IMR-90 (cell line): ENCODE measurements at regions not wholly inside any gene's neighbourhood (a gene's known extent, or its start where the extent isn't known, plus 50 kb on each side); places are given as distances from the start of the nearest gene placed in this dataset.

Experiments
- ATAC-seq: fragments of 200-7000 bp; cut with Tn5 transposase; 2 replicates; pipeline ENCODE4 v1.9.1; 2020; ENCODE audit warnings: low read depth, mild to moderate bottlenecking, moderate library complexity
- BruUV-seq: library from RNA; stranded (reverse); fragments of 400-500 nt; replicated peaks from 2 replicates; lab custom pipeline; 2021; lab: Mats Ljungman, UMichigan
- CTCF ChIA-PET: fragments of 300-600 bp; formaldehyde crosslinking; extraction: SDS; loops from one replicate; lab custom pipeline; 2021; ENCODE audit warnings: antibody characterized with exemption; lab: Yijun Ruan, JAX
- POLR2A ChIA-PET: fragments of 300-600 bp; sonication (Branson Sonifier 250); formaldehyde crosslinking; loops from one replicate; lab custom pipeline; 2022; ENCODE audit warnings: antibody characterized with exemption; ENCODE audit not compliant: unreplicated experiment; lab: Charles Lee
- DNase-seq: peaks from one replicate; pipeline ENCODE4 v3.0.0; 2013
- H2AFZ ChIP-seq: replicated peaks from 2 replicates; pipeline ENCODE3; 2013; ENCODE audit warnings: low read length, mild to moderate bottlenecking; ENCODE audit not compliant: poor library complexity
- H2AK5ac ChIP-seq: 2 replicates; pipeline ENCODE4 v1.6.1; 2013; ENCODE audit warnings: low read depth, low read length, inconsistent platforms
- H2AK9ac ChIP-seq: replicated peaks from 2 replicates; pipeline ENCODE3; 2013; ENCODE audit warnings: mild to moderate bottlenecking, low read depth, low read length, moderate library complexity; ENCODE audit not compliant: poor library complexity
- H2BK120ac ChIP-seq: 2 replicates; pipeline ENCODE4 v1.6.1; 2013; ENCODE audit warnings: low read depth, low read length, inconsistent platforms
- H2BK15ac ChIP-seq: 3 replicates; pipeline ENCODE4 v1.6.1; 2013; ENCODE audit warnings: low read depth, low read length, inconsistent platforms
- H2BK20ac ChIP-seq: 2 replicates; pipeline ENCODE4 v1.6.1; 2013; ENCODE audit warnings: low read depth, mild to moderate bottlenecking, inconsistent platforms, low read length, moderate library complexity
- H2BK5ac ChIP-seq: 2 replicates; pipeline ENCODE4 v1.6.1; 2013; ENCODE audit warnings: mild to moderate bottlenecking, low read depth, low read length, inconsistent platforms; ENCODE audit not compliant: poor library complexity, severe bottlenecking
- H3K14ac ChIP-seq: replicated peaks from 2 replicates; pipeline ENCODE4 v1.6.1; 2013; ENCODE audit warnings: low read depth, low read length, inconsistent platforms
- H3K18ac ChIP-seq: 2 replicates; pipeline ENCODE4 v1.6.1; 2013; ENCODE audit warnings: low read depth, low read length, control low read depth
- H3K23ac ChIP-seq: 2 replicates; pipeline ENCODE4 v1.6.1; 2013; ENCODE audit warnings: low read depth, low read length, inconsistent platforms
- H3K27ac ChIP-seq: 2 replicates; pipeline ENCODE4 v1.5.1; 2013; ENCODE audit warnings: mild to moderate bottlenecking, control low read depth, low read length; ENCODE audit not compliant: insufficient read depth
- H3K27me3 ChIP-seq: 2 replicates; pipeline ENCODE4 v1.6.1; 2013; ENCODE audit warnings: low read length; ENCODE audit not compliant: control insufficient read depth, insufficient read depth
- H3K36me3 ChIP-seq: 2 replicates; pipeline ENCODE4 v1.6.1; 2013; ENCODE audit warnings: low read length, mixed read lengths; ENCODE audit not compliant: control insufficient read depth, insufficient read depth
- H3K4ac ChIP-seq: 2 replicates; pipeline ENCODE4 v1.6.1; 2013; ENCODE audit warnings: low read depth, low read length, inconsistent platforms
- H3K4me1 ChIP-seq: 2 replicates; pipeline ENCODE4 v1.6.1; 2013; ENCODE audit warnings: low read length, mixed read lengths; ENCODE audit not compliant: control insufficient read depth, insufficient read depth
- H3K4me2 ChIP-seq: 2 replicates; pipeline ENCODE4 v1.6.1; 2013; ENCODE audit warnings: low read depth, mild to moderate bottlenecking, control low read depth, low read length, moderate library complexity
- H3K4me3 ChIP-seq: 2 replicates; pipeline ENCODE4 v1.5.1; 2013; ENCODE audit warnings: low read depth, mild to moderate bottlenecking, control low read depth, low read length, moderate library complexity; ENCODE audit not compliant: insufficient read depth
- H3K56ac ChIP-seq: 2 replicates; pipeline ENCODE4 v1.6.1; 2013; ENCODE audit warnings: low read length, inconsistent platforms; ENCODE audit not compliant: insufficient read depth; ENCODE audit errors: extremely low read depth
- H3K79me1 ChIP-seq, 2 experiments: 2 replicates each; pipeline ENCODE4 v1.6.1; 2013; ENCODE audit warnings: low read length in 2 of 2, inconsistent platforms in 1 of 2, low read depth in 1 of 2
- H3K9ac ChIP-seq: 2 replicates; pipeline ENCODE4 v1.6.1; 2013; ENCODE audit warnings: low read depth, low read length, control low read depth
- H3K9me1 ChIP-seq: 2 replicates; pipeline ENCODE4 v1.6.1; 2013; ENCODE audit warnings: low read length, inconsistent platforms; ENCODE audit not compliant: insufficient read depth
- H3K9me3 ChIP-seq: 2 replicates; pipeline ENCODE4 v1.6.1; 2013; ENCODE audit warnings: low read length; ENCODE audit not compliant: control insufficient read depth, insufficient read depth
- H4K20me1 ChIP-seq: 2 replicates; pipeline ENCODE4 v1.6.1; 2013; ENCODE audit warnings: low read length, inconsistent platforms; ENCODE audit not compliant: insufficient read depth
- H4K5ac ChIP-seq: 2 replicates; pipeline ENCODE4 v1.6.1; 2013; ENCODE audit warnings: mild to moderate bottlenecking, low read depth, low read length, control low read depth
- H4K8ac ChIP-seq, 2 experiments: 2 replicates each; pipeline ENCODE4 v1.6.1; 2013; ENCODE audit warnings: low read depth in 2 of 2, low read length in 2 of 2, control low read depth in 1 of 2, inconsistent platforms in 1 of 2
- H4K91ac ChIP-seq: 2 replicates; pipeline ENCODE4 v1.6.1; 2013; ENCODE audit warnings: low read depth, low read length, inconsistent platforms; ENCODE audit not compliant: insufficient read depth
- BHLHE40 ChIP-seq: fragments of 150-350 bp; IDR thresholded peaks from 2 replicates; pipeline ENCODE4 v1.6.1; 2016; ENCODE audit warnings: mild to moderate bottlenecking, low read depth, low read length
- CHD1 ChIP-seq: IDR thresholded peaks from 2 replicates; pipeline ENCODE4 v1.6.1; 2012; ENCODE audit warnings: low read depth, low read length, improper control_type of control experiment
- MAFK ChIP-seq: IDR thresholded peaks from 2 replicates; pipeline ENCODE4 v1.6.1; 2012; ENCODE audit warnings: low read depth, low read length, improper control_type of control experiment
- MXI1 ChIP-seq: IDR thresholded peaks from 2 replicates; pipeline ENCODE4 v1.6.1; 2012; ENCODE audit warnings: low read depth, mild to moderate bottlenecking, low read length, moderate library complexity, borderline replicate concordance
- NFE2L2 ChIP-seq: fragments of 150-350 bp; IDR thresholded peaks from 2 replicates; pipeline ENCODE4 v1.6.1; 2016; ENCODE audit warnings: low read depth, mild to moderate bottlenecking, low read length
- RAD21 ChIP-seq: IDR thresholded peaks from 2 replicates; pipeline ENCODE4 v1.6.1; 2012; ENCODE audit warnings: low read length, improper control_type of control experiment
- RFX5 ChIP-seq: IDR thresholded peaks from 2 replicates; pipeline ENCODE4 v1.8.0; 2012; ENCODE audit warnings: low read depth, mild to moderate bottlenecking, low read length, moderate library complexity
- SMC3 ChIP-seq: fragments of 150-350 bp; IDR thresholded peaks from 2 replicates; pipeline ENCODE4 v1.6.1; 2016; ENCODE audit warnings: low read depth, mild to moderate bottlenecking, antibody characterized with exemption, low read length, moderate library complexity
- WGBS, 2 experiments: methylation state at CpG; one replicate each; pipeline versions ENCODE4 v1.1.5 to v1.1.7; 2013; ENCODE audit warnings: missing lambda C conversion rate in 2 of 2; ENCODE audit not compliant: insufficient read length in 1 of 2; ENCODE audit errors: extremely low coverage in 2 of 2; 5-methylcytosine and 5-hydroxymethylcytosine counted together
- dilution Hi-C: fragments of 300-500 bp; cut with HindIII; formaldehyde crosslinking; loops from one replicate; pipeline ENCODE4 v1.14.3; 2018; ENCODE audit warnings: low sequenced_read_pairs; ENCODE audit not compliant: unreplicated experiment
- in situ Hi-C: fragments of 300-500 bp; cut with MboI; formaldehyde crosslinking; loops from 3 replicates; pipeline ENCODE4 v1.14.3; 2019; ENCODE audit warnings: low sequenced_read_pairs, inconsistent platforms, mixed read lengths
- intact Hi-C: fragments of 100-400 bp; cut with micrococcal nuclease; formaldehyde crosslinking; loops from 2 replicates; pipeline ENCODE4 v1.10.0; 2022
- TF ChIP-seq, protein P1 (sequence below): fragments of 150-350 bp; IDR thresholded peaks from 2 replicates; pipeline ENCODE4 v1.6.1; 2016; ENCODE audit warnings: low read depth, mild to moderate bottlenecking, low read length, moderate library complexity, borderline replicate concordance
- TF ChIP-seq, protein P2 (sequence below): fragments of 150-350 bp; IDR thresholded peaks from 2 replicates; pipeline ENCODE4 v1.6.1; 2017; ENCODE audit warnings: mild to moderate bottlenecking, antibody characterized with exemption, low read length, low read depth

DNA sequence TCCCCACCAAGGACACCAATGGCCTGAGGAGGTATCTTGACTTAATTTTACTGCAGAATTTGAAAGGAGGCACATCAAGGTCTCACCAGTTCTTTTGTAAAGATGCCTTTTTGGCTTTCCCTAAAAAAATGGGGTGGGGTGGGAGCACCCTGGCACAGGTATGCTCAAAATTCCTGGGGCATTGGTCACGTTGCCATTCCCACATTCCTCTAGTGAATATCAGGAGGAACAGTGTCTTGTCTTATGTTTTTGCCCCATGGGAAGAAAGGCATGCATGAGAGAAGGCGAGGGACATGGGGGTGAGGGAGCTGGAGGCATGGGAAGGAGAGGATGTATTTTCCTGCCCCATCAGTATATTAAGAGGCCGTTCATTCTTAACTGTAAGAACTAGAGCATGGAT, 275.3 kb downstream of the CMPK2 start:
- H2AK9ac ChIP-seq = no peak overlapping the region
- no TSS peak for BruUV-seq
- no peak overlapping the region for H3K9ac ChIP-seq
- H3K4ac ChIP-seq = no peak overlapping the region
- dilution Hi-C loops = no loop called here
- H3K23ac ChIP-seq = no peak overlapping the region
- no peaks in the 10 kb centered on the region for H3K36me3 ChIP-seq
- DNase-seq = no peak
- H2BK15ac ChIP-seq = no peak overlapping the region
- H2BK120ac ChIP-seq = no peak overlapping the region
- no peaks in the 10 kb centered on the region for H3K4me1 ChIP-seq
- H4K91ac ChIP-seq = no peak overlapping the region
- H3K9me1 ChIP-seq = 0 out of 2 replicates have a peak, but pooled peaks cover 2% of the 10 kb centered on the region
- no peak overlapping the region for H3K27ac ChIP-seq
- no peak overlapping the region for H2BK5ac ChIP-seq
- ChIA-PET POLR2A (no interaction called here), CTCF (no interaction called here)
- H3K14ac ChIP-seq = no peak overlapping the region
- H3K4me3 ChIP-seq = no peak overlapping the region
- TF ChIP-seq CHD1 (no peak), SMC3 (no peak), NFE2L2 (no peak), MAFK (no peak), BHLHE40 (no peak), RFX5 (no peak), RAD21 (no peak), MXI1 (no peak)
- TF ChIP-seq, protein P1, sequence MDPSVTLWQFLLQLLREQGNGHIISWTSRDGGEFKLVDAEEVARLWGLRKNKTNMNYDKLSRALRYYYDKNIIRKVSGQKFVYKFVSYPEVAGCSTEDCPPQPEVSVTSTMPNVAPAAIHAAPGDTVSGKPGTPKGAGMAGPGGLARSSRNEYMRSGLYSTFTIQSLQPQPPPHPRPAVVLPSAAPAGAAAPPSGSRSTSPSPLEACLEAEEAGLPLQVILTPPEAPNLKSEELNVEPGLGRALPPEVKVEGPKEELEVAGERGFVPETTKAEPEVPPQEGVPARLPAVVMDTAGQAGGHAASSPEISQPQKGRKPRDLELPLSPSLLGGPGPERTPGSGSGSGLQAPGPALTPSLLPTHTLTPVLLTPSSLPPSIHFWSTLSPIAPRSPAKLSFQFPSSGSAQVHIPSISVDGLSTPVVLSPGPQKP = no peak
- TF ChIP-seq, protein P2, sequence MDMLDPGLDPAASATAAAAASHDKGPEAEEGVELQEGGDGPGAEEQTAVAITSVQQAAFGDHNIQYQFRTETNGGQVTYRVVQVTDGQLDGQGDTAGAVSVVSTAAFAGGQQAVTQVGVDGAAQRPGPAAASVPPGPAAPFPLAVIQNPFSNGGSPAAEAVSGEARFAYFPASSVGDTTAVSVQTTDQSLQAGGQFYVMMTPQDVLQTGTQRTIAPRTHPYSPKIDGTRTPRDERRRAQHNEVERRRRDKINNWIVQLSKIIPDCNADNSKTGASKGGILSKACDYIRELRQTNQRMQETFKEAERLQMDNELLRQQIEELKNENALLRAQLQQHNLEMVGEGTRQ = no peak
- H3K56ac ChIP-seq = no peak overlapping the region
- H3K4me2 ChIP-seq = no peak overlapping the region
- intact Hi-C loops = no loop called here
- no peaks in the 10 kb centered on the region for H4K20me1 ChIP-seq
- ATAC-seq = no peak
- H3K18ac ChIP-seq = no peak overlapping the region
- no peak overlapping the region for H2AK5ac ChIP-seq
- no peak overlapping the region for H2BK20ac ChIP-seq
- H3K27me3 ChIP-seq = no peaks in the 10 kb centered on the region
- H4K8ac ChIP-seq = no peak overlapping the region
- H2AFZ ChIP-seq = no peak overlapping the region
- no peak overlapping the region for H4K5ac ChIP-seq
- H3K79me1 ChIP-seq = no peaks in the 10 kb centered on the region
- in situ Hi-C loops = no loop called here
- H3K9me3 ChIP-seq = no peaks in the 10 kb centered on the region
- WGBS, 2 experiments = no CpG with 5 or more reads among the region's 3 CpGs
